GM12878 (cell line): ENCODE measurements at regions not wholly inside any gene's neighbourhood (a gene's known extent, or its start where the extent isn't known, plus 50 kb on each side); places are given as distances from the start of the nearest gene placed in this dataset.

Experiments used
- CREM ChIP-seq: IDR thresholded peaks from 2 replicates; pipeline ENCODE4 v1.6.1; 2014; ENCODE audit warnings: antibody characterized with exemption, low read depth
- CTCF ChIP-seq, 3 experiments: IDR thresholded peaks in 2 of 3; conservative IDR thresholded peaks in 1 of 3; 2 replicates each; pipeline ENCODE4 v1.5.1; 2011; ENCODE audit warnings: low read depth in 3 of 3, low read length in 3 of 3, mild to moderate bottlenecking in 3 of 3, control low read depth in 2 of 3, moderate library complexity in 2 of 3, inconsistent platforms in 1 of 3, mixed read lengths in 1 of 3; ENCODE audit not compliant: control insufficient read depth in 2 of 3, insufficient read depth in 1 of 3; ENCODE audit errors: extremely low read depth in 1 of 3
- EZH2 ChIP-seq: IDR thresholded peaks from 2 replicates; pipeline ENCODE4 v1.6.1; 2012; ENCODE audit warnings: low read depth, mild to moderate bottlenecking, control low read depth, inconsistent platforms, low read length, borderline replicate concordance; ENCODE audit not compliant: control insufficient read depth
- POLR2A ChIP-seq: IDR thresholded peaks from 2 replicates; pipeline ENCODE4 v1.6.1; 2011; ENCODE audit warnings: low read depth, mild to moderate bottlenecking, low read length
- RAD21 ChIP-seq: IDR thresholded peaks from 2 replicates; pipeline ENCODE4 v1.6.1; 2011; ENCODE audit warnings: mild to moderate bottlenecking, low read depth, low read length, moderate library complexity; ENCODE audit not compliant: insufficient read depth

GRCh38 chr5:173676375-173676774 lies 59.9 kb upstream of the BOD1 start:
- TF ChIP-seq CREM (no peak), EZH2 (no peak), CTCF (IDR thresholded peaks at IDR 0.05 in 2 of 3, conservative IDR thresholded peaks at IDR 0.05 in 1 of 3; ENCODE audit: control insufficient read depth in 2 of 3, extremely low read depth in 1 of 3, insufficient read depth in 1 of 3, low read depth in 3 of 3, low read length in 3 of 3) (no peak), POLR2A (no peak), RAD21 (no peak)
